ENCODE measurements at regions not wholly inside any gene's neighbourhood (a gene's known extent, or its start where the extent isn't known, plus 50 kb on each side); places are given as distances from the start of the nearest gene placed in this dataset.

- Histone ChIP-seq H3K27me3 (no peaks in the 10 kb centered on the region), H3K27ac (no peak overlapping the region), H3K36me3 (no peaks in the 10 kb centered on the region), H3K4me1 (peaks cover 0 to 6% of the 10 kb centered on the region in 2 donors), H3K4me3 (no peak overlapping the region), H3K9me3 (no peaks in the 10 kb centered on the region)
- in situ Hi-C loops (cut with MboI; ENCODE audit: low sequenced_read_pairs in 4 of 4), result no loop called here
- no peak for TF ChIP-seq POLR2A (IDR thresholded peaks at IDR 0.05)
- no peak for TF ChIP-seq CTCF (IDR thresholded peaks at IDR 0.05 in 4 of 5, conservative IDR thresholded peaks at IDR 0.05 in 1 of 5)
- DNase-seq (no peak), ATAC-seq (no peak)
- intact Hi-C loops (cut with DNase I; ENCODE audit: low total_unique reads), result no loop called here
These were observed 130.3 kb upstream of the CHST15 start for GRCh38 chr10:124223711-124224085.

- Histone ChIP-seq H3K27me3 (no peaks in the 10 kb centered on the region), H3K4me3 (no peak overlapping the region), H3K9me3 (no peaks in the 10 kb centered on the region), H3K4me1 (peaks cover 0 to 6% of the 10 kb centered on the region in 2 donors), H3K36me3 (no peaks in the 10 kb centered on the region), H3K27ac (no peak overlapping the region)
- intact Hi-C loops (cut with DNase I; ENCODE audit: low total_unique reads), result no loop called here
- TF ChIP-seq CTCF (IDR thresholded peaks at IDR 0.05 in 4 of 5, conservative IDR thresholded peaks at IDR 0.05 in 1 of 5), result no peak
- no peak for TF ChIP-seq POLR2A (IDR thresholded peaks at IDR 0.05)
- no peak for ATAC-seq
- in situ Hi-C loops (cut with MboI; ENCODE audit: low sequenced_read_pairs in 4 of 4), result no loop called here
- DNase-seq, result no peak
These were observed 129.8 kb upstream of the CHST15 start for GRCh38 chr10:124222988-124223710.

GRCh38 chr10:124222318-124222987, 129.1 kb upstream of the CHST15 start:
- no peak for TF ChIP-seq POLR2A (IDR thresholded peaks at IDR 0.05)
- no peak for TF ChIP-seq CTCF (IDR thresholded peaks at IDR 0.05 in 4 of 5, conservative IDR thresholded peaks at IDR 0.05 in 1 of 5)

GRCh38 chr10:124221356-124222317, 128.2 kb upstream of the CHST15 start:
- no peaks in the 10 kb centered on the region for H3K9me3 ChIP-seq
- H3K4me3 ChIP-seq, result no peak overlapping the region
- in situ Hi-C loops (cut with MboI; ENCODE audit: low sequenced_read_pairs in 4 of 4), result no loop called here
- DNase-seq (no peak), ATAC-seq (no peak)
- H3K27me3 ChIP-seq, result no peaks in the 10 kb centered on the region
- intact Hi-C loops (cut with DNase I; ENCODE audit: low total_unique reads), result no loop called here
- no peak overlapping the region for H3K27ac ChIP-seq
- peaks cover 0 to 6% of the 10 kb centered on the region in 2 donors for H3K4me1 ChIP-seq
- TF ChIP-seq CTCF (IDR thresholded peaks at IDR 0.05 in 4 of 5, conservative IDR thresholded peaks at IDR 0.05 in 1 of 5), result no peak
- TF ChIP-seq POLR2A (IDR thresholded peaks at IDR 0.05), result no peak
- no peaks in the 10 kb centered on the region for H3K36me3 ChIP-seq

More at GRCh38 chr10:124222318-124222987, 129.1 kb upstream of the CHST15 start:
- Histone ChIP-seq H3K4me1 (peaks cover 0 to 6% of the 10 kb centered on the region in 2 donors), H3K36me3 (no peaks in the 10 kb centered on the region), H3K27me3 (no peaks in the 10 kb centered on the region), H3K9me3 (no peaks in the 10 kb centered on the region), H3K4me3 (no peak overlapping the region), H3K27ac (no peak overlapping the region)
- DNase-seq (no peak), ATAC-seq (no peak)
- in situ Hi-C loops (cut with MboI; ENCODE audit: low sequenced_read_pairs in 4 of 4) (no loop called here), intact Hi-C loops (cut with DNase I; ENCODE audit: low total_unique reads) (no loop called here)

Data from gastrocnemius medialis (tissue), 4 donors.